Liver (tissue), 3 donors: ENCODE measurements at regions not wholly inside any gene's neighbourhood (a gene's known extent, or its start where the extent isn't known, plus 50 kb on each side); places are given as distances from the start of the nearest gene placed in this dataset.

Experiments
- FOXA1 ChIP-seq: IDR thresholded peaks from 2 replicates; pipeline ENCODE4 v1.6.1; 2016; ENCODE audit warnings: antibody characterized with exemption
- GABPA ChIP-seq, 2 donors: IDR thresholded peaks in 1 of 2; conservative IDR thresholded peaks in 1 of 2; 2 replicates each; pipeline ENCODE4 v1.6.1; 2016; ENCODE audit warnings: antibody characterized with exemption in 2 of 2, mild to moderate bottlenecking in 1 of 2, moderate library complexity in 1 of 2
- JUND ChIP-seq, 2 donors: IDR thresholded peaks; 2 replicates each; pipeline ENCODE4 v1.6.1; 2016; ENCODE audit warnings: antibody characterized with exemption in 2 of 2
- NR2F2 ChIP-seq: IDR thresholded peaks from 2 replicates; pipeline ENCODE4 v1.6.1; 2016; ENCODE audit warnings: antibody characterized with exemption
- RAD21 ChIP-seq, 2 donors: IDR thresholded peaks; 2 replicates each; pipeline ENCODE4 v1.6.1; 2016; ENCODE audit warnings: antibody characterized with exemption in 2 of 2, mild to moderate bottlenecking in 2 of 2
- REST ChIP-seq: IDR thresholded peaks from 2 replicates; pipeline ENCODE4 v1.6.1; 2016; ENCODE audit warnings: antibody characterized with exemption, mild to moderate bottlenecking
- RXRA ChIP-seq, 2 donors: IDR thresholded peaks; 2 replicates each; pipeline ENCODE4 v1.6.1; 2017 to 2018; ENCODE audit warnings: antibody characterized with exemption in 2 of 2, mild to moderate bottlenecking in 1 of 2
- SP1 ChIP-seq: IDR thresholded peaks from 2 replicates; pipeline ENCODE4 v1.6.1; 2018; ENCODE audit warnings: antibody characterized with exemption, mild to moderate bottlenecking
- TAF1 ChIP-seq: conservative IDR thresholded peaks from 2 replicates; pipeline ENCODE4 v1.6.1; 2016; ENCODE audit warnings: antibody characterized with exemption, mild to moderate bottlenecking
- YY1 ChIP-seq: IDR thresholded peaks from 2 replicates; pipeline ENCODE4 v1.6.1; 2016; ENCODE audit warnings: antibody characterized with exemption, mild to moderate bottlenecking
- TF ChIP-seq, protein P1 (sequence below): fragments of 150-350 bp; IDR thresholded peaks from 2 replicates; pipeline ENCODE4 v1.5.1; 2017; ENCODE audit warnings: improper control_type of control experiment, low read depth, low read length; ENCODE audit not compliant: missing input control
- TF ChIP-seq, protein P2 (sequence below): IDR thresholded peaks from 2 replicates; pipeline ENCODE4 v1.6.1; 2016; ENCODE audit warnings: antibody characterized with exemption
- donor health status: healthy.
- donor health status: healthy.

GRCh38 chr12:94867066-94867855, 136.2 kb downstream of the NDUFA12 start:
- TF ChIP-seq RAD21 (IDR thresholded peaks at IDR 0.05) (no peak), YY1 (no peak), FOXA1 (no peak), REST (no peak), GABPA (IDR thresholded peaks at IDR 0.05 in 1 of 2, conservative IDR thresholded peaks at IDR 0.05 in 1 of 2) (no peak), RXRA (IDR thresholded peaks at IDR 0.05) (no peak), TAF1 (no peak), SP1 (no peak), NR2F2 (no peak), JUND (IDR thresholded peaks at IDR 0.05) (no peak)
- TF ChIP-seq, protein P1, sequence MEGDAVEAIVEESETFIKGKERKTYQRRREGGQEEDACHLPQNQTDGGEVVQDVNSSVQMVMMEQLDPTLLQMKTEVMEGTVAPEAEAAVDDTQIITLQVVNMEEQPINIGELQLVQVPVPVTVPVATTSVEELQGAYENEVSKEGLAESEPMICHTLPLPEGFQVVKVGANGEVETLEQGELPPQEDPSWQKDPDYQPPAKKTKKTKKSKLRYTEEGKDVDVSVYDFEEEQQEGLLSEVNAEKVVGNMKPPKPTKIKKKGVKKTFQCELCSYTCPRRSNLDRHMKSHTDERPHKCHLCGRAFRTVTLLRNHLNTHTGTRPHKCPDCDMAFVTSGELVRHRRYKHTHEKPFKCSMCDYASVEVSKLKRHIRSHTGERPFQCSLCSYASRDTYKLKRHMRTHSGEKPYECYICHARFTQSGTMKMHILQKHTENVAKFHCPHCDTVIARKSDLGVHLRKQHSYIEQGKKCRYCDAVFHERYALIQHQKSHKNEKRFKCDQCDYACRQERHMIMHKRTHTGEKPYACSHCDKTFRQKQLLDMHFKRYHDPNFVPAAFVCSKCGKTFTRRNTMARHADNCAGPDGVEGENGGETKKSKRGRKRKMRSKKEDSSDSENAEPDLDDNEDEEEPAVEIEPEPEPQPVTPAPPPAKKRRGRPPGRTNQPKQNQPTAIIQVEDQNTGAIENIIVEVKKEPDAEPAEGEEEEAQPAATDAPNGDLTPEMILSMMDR = no peak
- TF ChIP-seq, protein P2, sequence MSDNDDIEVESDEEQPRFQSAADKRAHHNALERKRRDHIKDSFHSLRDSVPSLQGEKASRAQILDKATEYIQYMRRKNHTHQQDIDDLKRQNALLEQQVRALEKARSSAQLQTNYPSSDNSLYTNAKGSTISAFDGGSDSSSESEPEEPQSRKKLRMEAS = no peak
